HG03103 (cell line): ENCODE measurements at regions not wholly inside any gene's neighbourhood (a gene's known extent, or its start where the extent isn't known, plus 50 kb on each side); places are given as distances from the start of the nearest gene placed in this dataset.
"Not testable (repeated sequence)": the region's sequence is repeated elsewhere in the genome, so short reads cannot be mapped to it uniquely, and the experiment has no call there.

Source experiments
- ATAC-seq: cut with Tn5 transposase; IDR thresholded peaks from one replicate; pipeline ENCODE4 v1.9.1; 2021; ENCODE audit warnings: low read depth; ENCODE audit not compliant: unreplicated experiment

DNA sequence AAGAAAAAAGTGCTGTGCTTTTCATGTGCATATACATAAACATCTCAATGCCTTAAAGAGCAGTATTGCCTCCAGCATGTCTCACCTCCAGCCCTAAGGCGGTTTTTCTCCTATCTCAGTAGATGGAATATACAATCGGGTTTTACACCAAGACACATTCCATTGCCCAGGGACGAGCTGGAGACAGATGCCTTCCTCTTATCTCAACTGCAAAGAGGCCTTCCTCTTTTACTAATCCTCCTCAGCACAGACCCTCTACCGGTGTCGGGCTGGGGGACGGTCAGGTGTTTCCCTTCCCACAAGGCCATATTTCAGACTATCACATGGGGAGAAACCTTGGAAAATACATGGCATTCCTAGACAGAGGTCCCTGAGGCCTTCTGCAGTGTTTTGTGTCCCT, 385.3 kb downstream of the AMY1C start:
- ATAC-seq, result not testable (repeated sequence)

DNA sequence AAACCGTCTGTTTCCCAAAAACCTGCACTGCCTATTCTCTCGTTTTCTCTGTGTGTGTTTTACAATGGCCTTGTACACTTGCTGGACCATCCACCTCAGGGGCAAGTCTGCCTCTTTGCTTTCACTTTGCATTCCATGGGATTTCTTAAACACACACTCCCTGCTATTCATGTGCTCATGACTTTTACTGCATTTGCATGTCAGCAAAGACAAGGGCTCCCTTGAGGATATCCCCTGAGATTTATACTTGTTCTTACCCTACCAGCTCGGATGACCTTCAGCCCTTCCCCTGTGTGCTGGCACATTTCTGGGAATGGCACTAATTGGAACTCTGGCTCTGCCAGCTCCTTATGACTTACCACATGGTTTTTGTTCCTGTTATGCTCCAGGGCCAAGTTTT, 386.9 kb downstream of the AMY1C start:
- no peak for ATAC-seq

DNA sequence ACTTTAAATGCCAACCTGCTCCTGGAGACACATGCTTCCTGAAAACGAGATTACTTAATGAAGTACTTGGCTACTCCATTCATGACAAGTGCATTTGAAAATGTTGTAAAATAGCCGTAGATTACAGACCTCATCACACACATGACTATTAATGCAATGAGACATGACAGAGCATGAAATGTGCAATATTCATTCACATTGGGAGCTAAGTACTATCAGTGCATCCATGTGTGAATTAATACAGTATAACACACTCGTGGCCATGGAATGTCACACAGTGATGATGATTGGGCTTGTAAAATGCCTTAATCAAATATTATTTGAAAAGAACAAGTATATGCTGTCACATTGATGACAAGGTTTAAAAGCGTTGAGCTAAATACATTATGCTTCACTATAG, 407.0 kb downstream of the AMY1C start:
- no peak for ATAC-seq

DNA sequence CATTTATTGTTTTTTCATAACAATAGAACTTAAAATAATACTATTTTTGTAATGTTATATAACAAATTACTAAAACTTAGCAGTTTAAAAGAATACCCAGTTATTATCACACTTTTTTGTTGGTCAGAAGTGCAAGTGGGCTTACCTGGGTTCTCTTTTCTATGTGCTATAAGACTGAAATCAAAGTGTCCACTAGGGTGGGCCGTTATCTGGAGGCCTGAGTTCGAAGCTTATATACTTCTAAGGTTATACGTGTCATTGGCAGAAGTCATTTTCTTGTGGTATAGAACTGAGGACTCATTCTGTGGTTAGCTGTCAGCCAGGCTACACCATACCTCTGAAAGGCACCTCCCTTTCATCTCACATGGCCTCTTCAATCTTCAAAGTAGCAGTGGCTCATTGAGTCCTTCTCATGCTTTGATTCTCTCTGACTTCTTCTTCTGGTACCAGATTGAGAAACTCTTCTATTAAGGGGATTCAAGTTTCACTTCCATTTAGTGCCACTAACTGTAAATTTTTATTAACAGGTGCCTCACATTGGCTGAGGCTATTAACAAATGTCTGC, 414.3 kb downstream of the AMY1C start:
- no peak for ATAC-seq

DNA sequence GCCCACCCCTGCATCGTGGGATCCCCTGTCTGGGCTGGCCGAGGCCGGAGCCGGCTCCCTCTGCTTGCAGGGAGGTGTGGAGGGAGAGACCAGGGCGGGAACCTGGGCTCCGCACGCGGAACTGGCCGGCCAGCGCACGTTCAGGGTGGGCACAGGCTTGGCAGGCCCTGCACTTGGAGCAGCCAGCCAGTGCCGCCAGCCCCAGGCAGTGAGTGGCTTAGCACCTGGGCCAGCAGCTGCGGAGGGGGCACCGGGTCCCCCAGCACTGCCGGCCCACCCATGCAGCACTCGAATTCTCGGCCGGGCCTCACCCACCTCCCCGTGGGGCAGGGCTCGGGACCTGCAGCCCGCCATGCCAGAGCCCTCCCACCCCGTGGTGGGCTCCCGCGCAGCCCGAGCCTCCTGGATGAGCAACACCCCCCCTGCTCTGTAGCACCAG, 422.6 kb downstream of the AMY1C start:
- ATAC-seq, result no peak

DNA sequence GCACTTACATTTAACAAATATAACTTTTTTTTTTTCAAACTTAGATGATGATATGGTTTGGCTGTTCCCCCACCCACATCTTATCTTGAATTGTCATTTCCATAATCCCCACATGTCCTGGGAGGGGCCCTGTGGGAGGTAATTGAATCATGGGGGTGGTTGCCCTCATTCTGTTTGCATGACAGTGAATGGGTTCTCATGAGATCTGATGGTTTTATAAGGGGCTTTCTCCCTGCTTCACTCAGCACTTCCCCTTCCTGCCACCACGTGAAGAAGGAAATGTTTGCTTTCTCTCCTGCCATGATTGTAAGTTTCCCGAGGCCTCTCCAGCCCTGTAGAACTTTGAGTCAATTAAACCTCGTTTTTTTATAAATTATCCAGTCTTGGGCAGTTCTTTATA, 432.6 kb downstream of the AMY1C start:
- ATAC-seq, result no peak

DNA sequence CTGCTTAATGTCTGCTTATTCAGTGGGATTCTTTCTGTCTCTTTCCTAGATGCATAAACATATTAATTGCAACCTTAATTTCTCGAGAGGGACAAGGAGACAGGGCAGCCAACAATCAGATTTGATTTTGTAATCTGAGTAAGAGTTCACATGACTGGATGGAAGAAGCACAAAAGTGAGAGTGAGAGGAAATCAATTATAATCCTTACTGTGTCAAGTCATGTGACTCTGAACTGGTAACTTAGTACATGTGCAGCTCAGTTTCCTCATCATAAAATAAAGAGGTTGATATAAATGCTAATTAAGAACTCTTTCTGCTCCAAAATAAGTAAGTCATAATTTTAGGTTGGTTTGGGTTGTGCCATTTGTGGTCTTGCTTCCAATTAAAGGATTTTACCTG, 439.5 kb downstream of the AMY1C start:
- no peak for ATAC-seq

DNA sequence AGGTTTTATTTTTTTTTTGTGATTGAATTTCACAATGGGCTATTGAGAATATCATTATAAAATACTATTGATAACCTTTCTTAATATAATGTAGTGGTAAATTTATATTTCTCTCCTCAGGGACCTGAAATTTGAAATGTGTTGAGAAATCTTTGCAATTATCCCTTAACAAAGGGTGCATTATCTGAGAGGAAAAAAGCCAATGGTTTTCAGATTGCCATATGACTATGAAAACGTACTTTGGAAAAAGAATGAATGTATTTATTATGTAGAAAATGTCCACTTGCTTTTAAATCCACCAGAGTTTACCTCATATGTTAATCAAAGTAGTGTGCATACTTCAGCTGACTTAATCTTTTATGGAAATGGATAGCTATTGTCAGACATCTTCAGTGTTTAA, 441.1 kb downstream of the AMY1C start:
- ATAC-seq, result no peak

DNA sequence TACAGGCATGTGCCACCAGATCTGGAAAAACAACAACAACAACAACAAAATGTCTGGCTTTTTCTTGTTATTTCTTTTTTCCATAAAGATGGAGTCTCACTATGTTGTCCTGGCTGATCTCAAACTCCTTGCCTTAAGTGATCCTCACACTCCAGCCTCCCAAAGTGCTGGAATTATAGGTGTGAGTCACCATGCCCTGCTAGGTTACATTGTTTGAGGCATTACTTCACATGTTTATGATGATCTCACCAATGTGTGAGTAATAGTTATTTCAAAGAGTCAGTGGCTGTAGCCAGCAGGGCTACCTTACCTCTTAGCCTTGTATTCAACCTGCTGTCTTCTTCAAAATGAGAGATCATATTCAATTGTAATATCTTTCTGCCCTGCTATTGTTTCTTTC, 445.7 kb downstream of the AMY1C start:
- ATAC-seq, result no peak

DNA sequence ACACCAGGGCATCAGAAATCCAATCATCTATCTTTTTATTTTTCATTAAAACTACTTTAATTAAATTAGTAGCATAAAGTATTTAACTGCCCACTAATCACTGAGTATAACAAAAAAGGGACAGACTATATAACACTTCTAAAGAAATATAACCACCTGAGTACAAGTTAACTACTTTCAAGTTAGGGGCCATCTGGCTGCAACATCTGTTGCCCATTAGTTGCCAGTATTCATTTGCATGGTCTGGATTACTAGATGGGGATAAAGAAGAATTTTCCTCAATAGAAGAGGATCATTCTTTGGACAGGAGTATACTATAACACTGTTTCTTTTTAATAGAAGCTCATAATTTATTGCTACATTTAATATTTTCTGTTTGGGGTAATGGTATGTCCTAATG, 446.4 kb downstream of the AMY1C start:
- ATAC-seq, result no peak

DNA sequence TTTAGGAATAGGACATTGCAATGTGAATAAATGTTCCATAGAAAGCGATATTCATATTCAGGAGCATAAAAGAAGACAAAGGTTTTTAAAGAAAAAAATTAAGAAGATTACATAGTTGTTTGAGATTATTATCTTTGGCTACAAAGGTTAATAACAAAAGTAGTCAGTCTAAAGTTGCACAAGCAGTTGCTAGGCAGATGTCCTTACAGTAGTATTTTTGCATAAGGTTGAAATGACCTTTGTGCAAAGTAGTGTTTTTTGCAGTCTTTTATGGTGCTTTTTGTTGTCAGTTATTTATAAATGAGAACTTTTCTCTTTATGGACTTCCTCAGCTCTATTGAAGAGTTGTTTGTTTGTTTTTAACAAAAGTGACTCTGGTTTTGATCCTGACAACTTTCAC, 447.8 kb downstream of the AMY1C start:
- ATAC-seq, result no peak

DNA sequence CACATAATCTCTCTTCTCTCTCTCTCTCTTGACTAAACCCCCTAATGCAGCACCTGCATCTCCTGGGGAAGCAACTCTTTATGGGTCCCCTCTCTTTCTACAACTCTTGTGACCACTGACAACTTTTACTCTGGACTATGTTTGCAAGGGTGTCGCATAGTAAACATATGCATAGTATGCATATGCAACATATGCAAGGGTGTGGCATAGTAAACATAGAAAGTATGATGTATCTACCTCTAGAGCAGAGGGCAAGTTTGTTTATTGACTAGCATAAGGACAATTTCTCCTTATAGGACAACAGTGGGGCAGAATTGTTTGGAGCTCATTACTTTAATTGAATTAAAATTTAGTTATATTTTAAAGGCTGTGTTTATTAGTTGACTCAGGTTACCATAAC, 462.5 kb downstream of the AMY1C start:
- no peak for ATAC-seq

DNA sequence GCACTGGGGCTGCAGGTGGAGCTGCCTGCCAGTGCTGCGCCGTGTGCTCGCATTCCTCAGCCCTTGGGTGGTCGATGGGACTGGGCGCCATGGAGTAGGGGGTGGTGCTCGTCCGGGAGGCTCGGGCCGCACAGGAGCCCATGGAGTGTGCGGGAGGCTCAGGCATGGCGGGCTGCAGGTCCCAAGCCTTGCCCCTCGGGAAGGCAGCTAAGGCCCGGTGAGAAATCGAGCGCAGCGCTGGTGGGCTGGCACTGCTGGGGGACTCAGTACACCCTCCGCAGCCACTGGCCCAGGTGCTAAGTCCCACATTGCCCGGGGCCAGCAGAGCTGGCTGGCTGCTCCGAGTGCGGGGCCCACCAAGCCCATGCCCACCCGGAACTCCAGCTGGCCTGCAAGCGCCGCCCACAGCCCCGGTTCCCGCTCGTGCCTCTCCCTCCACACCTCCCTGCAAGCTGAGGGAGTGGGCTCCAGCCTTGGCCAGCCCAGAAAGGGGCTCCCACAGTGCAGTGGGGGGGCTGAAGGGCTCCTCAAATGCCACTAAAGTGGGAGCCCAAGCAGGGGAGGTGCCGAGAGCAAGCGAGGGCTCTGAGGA, 467.8 kb downstream of the AMY1C start:
- ATAC-seq, result not testable (repeated sequence)

DNA sequence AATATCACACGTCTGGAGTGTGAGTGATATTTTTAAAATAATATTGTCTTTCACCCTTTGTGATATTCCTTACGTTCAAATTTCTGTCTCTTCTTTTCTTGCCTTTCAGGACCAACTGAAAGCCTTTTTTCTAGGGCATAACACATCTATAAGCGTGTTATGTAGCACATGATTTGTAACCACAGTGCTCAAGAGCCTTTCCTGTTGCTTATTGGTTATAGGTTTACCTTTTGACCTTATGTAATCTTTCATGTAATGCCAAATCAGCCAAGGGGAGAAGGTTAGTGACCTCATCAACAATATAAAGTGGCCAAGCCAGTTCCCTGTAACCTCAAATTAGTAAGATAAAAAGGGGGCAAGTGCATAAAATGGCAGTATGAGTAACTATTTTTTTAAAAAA, 480.2 kb downstream of the AMY1C start:
- ATAC-seq, result no peak

DNA sequence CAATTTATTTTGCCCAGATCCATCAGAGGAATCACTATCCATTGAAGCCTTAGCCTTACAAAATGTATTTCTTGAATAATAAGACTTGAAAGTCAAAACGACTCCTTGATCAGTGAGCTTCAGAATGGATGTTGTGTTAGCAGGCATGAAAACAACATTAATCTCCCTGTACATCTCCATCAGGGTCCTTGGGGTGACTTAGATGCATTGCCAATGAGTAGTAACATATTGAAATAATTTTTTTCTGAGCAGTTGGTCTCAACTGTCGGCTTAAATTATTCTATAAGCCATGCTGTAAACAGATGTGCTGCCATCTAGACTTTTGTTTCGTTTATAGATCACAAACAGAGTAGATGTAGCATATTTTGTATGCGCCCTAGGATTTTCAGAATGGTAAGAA, 482.0 kb downstream of the AMY1C start:
- ATAC-seq, result no peak

DNA sequence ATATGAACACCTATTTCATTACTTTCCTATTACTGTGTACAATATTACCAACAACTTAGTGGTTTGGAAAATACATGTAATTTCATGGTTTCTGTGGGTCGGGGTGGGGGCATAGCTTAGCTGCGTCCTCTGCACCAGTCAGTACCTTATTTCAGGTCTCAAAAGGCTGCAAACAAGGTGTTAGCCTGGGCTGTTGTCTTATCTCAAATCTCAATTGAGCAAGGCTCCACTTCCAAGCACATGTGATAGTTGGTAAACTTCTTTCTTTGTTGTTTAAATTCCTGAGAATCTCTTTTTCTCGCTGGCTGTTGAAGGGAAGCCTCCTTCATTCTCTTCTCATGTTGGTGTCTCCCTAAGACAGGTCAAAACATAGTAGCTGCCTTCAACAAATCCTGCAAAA, 485.4 kb downstream of the AMY1C start:
- ATAC-seq, result no peak

DNA sequence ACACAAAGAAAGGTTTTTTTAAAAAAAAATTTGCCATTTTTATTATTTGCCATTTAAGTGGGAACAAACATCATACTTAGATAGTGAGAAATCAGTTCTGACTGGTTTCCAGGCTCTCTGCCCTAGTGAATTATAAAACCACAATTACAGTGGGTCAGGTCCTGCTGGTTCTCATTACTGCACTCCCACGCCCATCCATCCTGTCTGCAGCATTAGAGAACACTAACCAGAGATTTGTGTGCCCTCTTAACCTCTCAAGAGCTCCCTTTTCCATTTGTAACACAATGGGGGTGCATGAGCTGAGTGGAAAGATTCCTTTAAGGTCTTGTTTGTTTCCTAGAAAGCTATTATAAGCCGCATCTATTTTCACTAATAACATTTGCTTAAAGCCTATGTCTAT, 489.3 kb downstream of the AMY1C start:
- no peak for ATAC-seq

DNA sequence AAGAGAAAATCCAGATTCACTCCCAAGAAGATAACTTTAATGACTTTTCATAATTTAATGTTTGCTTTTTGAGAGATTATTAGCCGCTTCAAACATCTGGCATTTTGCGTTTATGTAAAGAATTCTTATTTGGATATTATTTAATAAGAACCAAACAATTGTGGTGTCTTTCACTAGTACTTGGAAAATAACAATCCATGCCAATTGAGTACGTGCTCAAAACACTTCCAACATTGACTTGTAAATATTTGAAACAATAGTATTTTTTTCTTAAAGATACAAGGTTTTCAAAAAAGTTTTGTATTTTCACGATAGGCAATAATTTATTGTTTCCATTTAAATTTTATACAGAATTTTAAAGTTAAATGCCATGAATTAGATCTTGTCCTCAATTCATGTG, 498.7 kb downstream of the AMY1C start:
- no peak for ATAC-seq

DNA sequence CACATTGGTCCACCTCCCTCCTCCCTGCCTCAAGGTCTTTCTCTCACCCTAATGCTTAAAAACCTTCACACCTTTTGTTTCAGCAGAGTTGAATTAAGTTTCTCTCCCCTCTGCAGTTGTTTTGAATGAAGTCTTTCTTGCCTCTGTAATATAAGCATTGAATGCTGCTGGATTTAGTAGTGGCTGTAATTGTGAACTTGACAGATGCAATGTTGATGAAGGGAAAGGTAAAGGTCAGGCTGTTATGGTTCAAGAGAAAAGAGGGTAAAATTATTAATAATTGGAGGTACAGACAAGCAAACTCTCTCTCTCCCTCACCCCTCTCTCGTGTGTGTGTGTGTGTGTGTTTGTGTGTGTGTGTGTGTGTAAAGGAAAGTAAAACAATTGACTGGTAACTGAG, 509.8 kb downstream of the AMY1C start:
- no peak for ATAC-seq

DNA sequence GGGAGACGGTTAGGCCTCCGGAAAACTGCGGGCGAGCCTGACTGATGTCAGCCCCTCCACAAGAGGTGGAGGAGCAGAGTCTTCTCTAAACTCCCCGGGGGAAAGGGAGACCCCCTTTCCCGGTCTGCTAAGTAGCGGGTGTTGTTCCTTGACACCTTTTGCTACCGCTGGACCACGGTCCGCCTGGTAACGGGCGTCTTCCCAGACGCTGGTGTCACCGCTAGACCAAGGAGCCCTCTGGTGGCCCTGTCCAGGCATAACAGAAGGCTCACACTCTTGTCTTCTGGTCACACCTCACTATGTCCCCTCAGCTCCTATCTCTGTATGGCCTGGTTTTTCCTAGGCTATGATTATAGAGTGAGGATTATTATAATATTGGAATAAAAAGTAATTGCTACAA, 513.4 kb downstream of the AMY1C start:
- not testable (repeated sequence) for ATAC-seq

DNA sequence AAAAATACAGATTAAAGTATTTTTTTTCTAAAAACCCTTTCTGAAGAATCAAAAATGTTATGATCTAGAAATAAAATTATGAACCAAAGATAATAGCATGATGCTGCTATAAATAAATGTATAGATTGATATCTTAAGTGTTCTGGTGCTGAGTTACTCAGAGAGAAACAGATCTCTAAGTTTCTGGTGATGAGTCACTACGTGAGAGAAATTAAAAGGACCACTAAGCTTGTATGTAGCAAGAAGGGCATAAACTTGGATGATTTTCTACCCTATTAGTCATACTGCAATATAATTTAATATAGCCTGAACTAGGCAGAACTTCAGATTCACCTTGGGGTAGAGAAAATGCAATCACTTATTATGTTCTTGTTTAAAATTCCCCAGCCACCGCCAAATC, 514.8 kb downstream of the AMY1C start:
- no peak for ATAC-seq

DNA sequence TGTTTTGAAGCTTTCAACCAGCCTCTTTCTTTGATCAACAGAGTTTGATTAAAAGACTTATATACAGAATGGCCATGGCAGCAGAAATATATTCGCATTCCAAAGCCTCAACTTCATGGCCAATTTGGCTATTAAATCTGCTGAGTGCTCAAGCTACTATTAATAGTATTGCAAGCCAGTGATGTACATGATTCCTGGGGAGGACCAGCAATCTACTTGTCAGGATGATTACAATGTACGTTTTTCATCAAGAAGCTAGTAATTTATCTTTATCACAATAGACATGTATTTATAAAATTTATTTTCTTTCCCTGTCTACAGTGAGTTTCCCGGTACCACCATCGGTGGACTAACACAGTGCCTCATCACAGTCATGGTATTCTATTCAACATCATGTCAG, 515.5 kb downstream of the AMY1C start:
- no peak for ATAC-seq

DNA sequence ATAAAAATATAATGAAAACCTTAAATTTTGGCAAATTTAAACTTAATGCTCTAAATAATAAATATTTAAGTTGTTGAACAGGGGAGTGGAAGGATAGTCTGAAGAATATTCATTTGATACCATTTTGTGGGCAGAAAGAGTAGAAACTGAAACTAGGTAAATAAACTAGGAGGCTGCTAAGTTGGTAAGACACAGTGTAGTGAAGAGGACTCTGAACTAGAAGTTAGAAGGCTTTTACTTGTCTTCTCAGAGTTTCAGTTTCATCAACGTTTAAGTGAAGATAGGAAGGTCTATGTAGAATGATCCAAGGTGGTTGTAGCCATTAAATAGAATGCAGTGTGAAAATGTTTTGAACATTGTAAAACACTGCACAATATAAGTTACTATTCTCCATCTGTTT, 516.9 kb downstream of the AMY1C start:
- no peak for ATAC-seq
